ENCODE measurements at regions not wholly inside any gene's neighbourhood (a gene's known extent, or its start where the extent isn't known, plus 50 kb on each side); places are given as distances from the start of the nearest gene placed in this dataset.
"Not testable (repeated sequence)": the region's sequence is repeated elsewhere in the genome, so short reads cannot be mapped to it uniquely, and the experiment has no call there.

DNA sequence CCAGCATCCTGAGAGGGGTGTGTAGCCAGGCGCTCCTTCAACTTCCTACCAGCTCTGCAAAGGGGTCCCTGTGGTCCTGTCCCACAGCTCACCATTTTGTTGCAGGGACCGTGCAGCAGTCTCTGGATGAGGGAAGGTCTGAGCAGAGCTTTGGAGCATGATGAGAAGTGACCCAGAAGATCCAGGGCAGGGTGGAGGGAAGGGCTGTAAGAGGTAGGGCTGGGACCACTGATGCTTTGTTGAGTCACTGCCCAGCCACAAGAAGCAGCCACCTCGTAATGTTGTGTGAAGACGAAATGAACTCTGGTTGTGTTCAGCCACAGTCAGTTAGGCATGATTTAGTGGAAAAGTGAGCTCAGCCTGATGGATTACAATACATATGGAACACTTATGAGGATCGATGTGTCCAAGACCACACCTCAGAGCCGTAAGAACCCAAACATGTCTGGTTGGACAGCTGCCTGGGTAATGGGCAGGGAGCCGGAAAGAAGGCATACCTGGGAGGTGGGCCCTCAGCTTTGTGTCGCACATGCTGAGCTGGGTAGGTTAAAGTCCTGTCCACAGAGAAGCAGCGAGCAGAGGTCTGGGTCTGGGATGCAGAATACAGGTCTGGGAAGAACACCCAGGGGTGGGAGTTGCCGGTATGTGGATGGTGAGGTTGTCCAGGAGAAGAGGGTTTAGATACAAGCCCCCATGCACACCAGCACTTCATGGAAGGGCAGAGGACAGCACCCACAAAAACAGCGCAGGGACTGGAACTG lies 250.1 kb downstream of the GADD45G start:
- POLR2A ChIA-PET (ENCODE audit: low non-redundant PET): no interaction called here
- no peak overlapping the region for H3K27ac ChIP-seq (ENCODE audit: low read depth, low read length, poor library complexity, severe bottlenecking)
- TF ChIP-seq EZH2 (IDR thresholded peaks at IDR 0.05; ENCODE audit: borderline replicate concordance, low read depth, low read length, poor library complexity, severe bottlenecking): no peak
- TF ChIP-seq, protein P1, sequence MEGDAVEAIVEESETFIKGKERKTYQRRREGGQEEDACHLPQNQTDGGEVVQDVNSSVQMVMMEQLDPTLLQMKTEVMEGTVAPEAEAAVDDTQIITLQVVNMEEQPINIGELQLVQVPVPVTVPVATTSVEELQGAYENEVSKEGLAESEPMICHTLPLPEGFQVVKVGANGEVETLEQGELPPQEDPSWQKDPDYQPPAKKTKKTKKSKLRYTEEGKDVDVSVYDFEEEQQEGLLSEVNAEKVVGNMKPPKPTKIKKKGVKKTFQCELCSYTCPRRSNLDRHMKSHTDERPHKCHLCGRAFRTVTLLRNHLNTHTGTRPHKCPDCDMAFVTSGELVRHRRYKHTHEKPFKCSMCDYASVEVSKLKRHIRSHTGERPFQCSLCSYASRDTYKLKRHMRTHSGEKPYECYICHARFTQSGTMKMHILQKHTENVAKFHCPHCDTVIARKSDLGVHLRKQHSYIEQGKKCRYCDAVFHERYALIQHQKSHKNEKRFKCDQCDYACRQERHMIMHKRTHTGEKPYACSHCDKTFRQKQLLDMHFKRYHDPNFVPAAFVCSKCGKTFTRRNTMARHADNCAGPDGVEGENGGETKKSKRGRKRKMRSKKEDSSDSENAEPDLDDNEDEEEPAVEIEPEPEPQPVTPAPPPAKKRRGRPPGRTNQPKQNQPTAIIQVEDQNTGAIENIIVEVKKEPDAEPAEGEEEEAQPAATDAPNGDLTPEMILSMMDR (conservative IDR thresholded peaks at IDR 0.05; ENCODE audit: low read depth, low read length): no peak
- H3K4me1 ChIP-seq (ENCODE audit: insufficient read depth, low read length, poor library complexity, severe bottlenecking): no peaks in the 10 kb centered on the region
- H3K27me3 ChIP-seq (replicated peaks; ENCODE audit: insufficient read depth, low read depth, low read length, poor library complexity): no peaks in the 10 kb centered on the region
- CTCF ChIA-PET: no interaction called here
- no peak for DNase-seq (ENCODE audit: low spot score)
- no peaks in the 10 kb centered on the region for H3K9me3 ChIP-seq (ENCODE audit: low read depth, low read length, poor library complexity, severe bottlenecking)
- BruUV-seq (replicated peaks): no TSS peak
- intact Hi-C loops (cut with micrococcal nuclease; ENCODE audit: unreplicated experiment): no loop called here
- H3K4me3 ChIP-seq (ENCODE audit: low read depth, low read length, poor library complexity, severe bottlenecking): no peak overlapping the region
- H3K36me3 ChIP-seq (ENCODE audit: insufficient read depth, low read length, poor library complexity, severe bottlenecking): no peaks in the 10 kb centered on the region

- H3K27me3 ChIP-seq (replicated peaks; ENCODE audit: insufficient read depth, low read depth, low read length, poor library complexity); BruUV-seq (replicated peaks); H3K4me3 ChIP-seq (ENCODE audit: low read depth, low read length, poor library complexity, severe bottlenecking); DNase-seq (ENCODE audit: low spot score); CTCF ChIA-PET; H3K27ac ChIP-seq (ENCODE audit: low read depth, low read length, poor library complexity, severe bottlenecking); H3K36me3 ChIP-seq (ENCODE audit: insufficient read depth, low read length, poor library complexity, severe bottlenecking); H3K4me1 ChIP-seq (ENCODE audit: insufficient read depth, low read length, poor library complexity, severe bottlenecking); POLR2A ChIA-PET (ENCODE audit: low non-redundant PET); intact Hi-C loops (cut with micrococcal nuclease; ENCODE audit: unreplicated experiment); H3K9me3 ChIP-seq (ENCODE audit: low read depth, low read length, poor library complexity, severe bottlenecking): not testable (repeated sequence)
Observed at GRCh38 chr9:89856296-89856695, 251.5 kb downstream of the GADD45G start.

- H3K4me3 ChIP-seq (ENCODE audit: low read depth, low read length, poor library complexity, severe bottlenecking); H3K27ac ChIP-seq (ENCODE audit: low read depth, low read length, poor library complexity, severe bottlenecking); H3K36me3 ChIP-seq (ENCODE audit: insufficient read depth, low read length, poor library complexity, severe bottlenecking); CTCF ChIA-PET; BruUV-seq (replicated peaks); POLR2A ChIA-PET (ENCODE audit: low non-redundant PET); H3K27me3 ChIP-seq (replicated peaks; ENCODE audit: insufficient read depth, low read depth, low read length, poor library complexity); H3K9me3 ChIP-seq (ENCODE audit: low read depth, low read length, poor library complexity, severe bottlenecking); DNase-seq (ENCODE audit: low spot score); intact Hi-C loops (cut with micrococcal nuclease; ENCODE audit: unreplicated experiment); H3K4me1 ChIP-seq (ENCODE audit: insufficient read depth, low read length, poor library complexity, severe bottlenecking): not testable (repeated sequence)
Observed at GRCh38 chr9:89856950-89857349, 252.1 kb downstream of the GADD45G start.

DNA sequence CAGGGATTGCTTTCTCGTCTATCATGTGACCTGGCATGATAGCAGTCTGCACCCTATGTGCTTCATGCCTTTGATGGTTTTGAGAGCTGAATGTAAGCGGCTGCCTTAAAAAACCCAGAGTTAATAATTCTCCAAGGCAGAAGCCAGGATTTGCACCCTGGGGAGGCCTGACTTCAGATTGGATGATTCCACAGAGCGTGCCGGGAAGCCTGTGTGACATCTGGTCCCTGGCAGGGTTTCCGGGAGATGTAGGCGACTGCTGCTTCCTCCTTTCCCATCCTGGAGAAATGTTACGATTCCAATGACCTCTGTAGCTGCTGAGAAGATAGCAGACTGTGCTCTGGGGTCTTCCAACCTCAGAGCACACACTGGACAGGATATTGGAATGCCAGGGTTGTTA lies 255.0 kb downstream of the GADD45G start:
- H3K27me3 ChIP-seq (replicated peaks; ENCODE audit: insufficient read depth, low read depth, low read length, poor library complexity); intact Hi-C loops (cut with micrococcal nuclease; ENCODE audit: unreplicated experiment); DNase-seq (ENCODE audit: low spot score); CTCF ChIA-PET; BruUV-seq (replicated peaks); H3K4me1 ChIP-seq (ENCODE audit: insufficient read depth, low read length, poor library complexity, severe bottlenecking); H3K36me3 ChIP-seq (ENCODE audit: insufficient read depth, low read length, poor library complexity, severe bottlenecking); H3K4me3 ChIP-seq (ENCODE audit: low read depth, low read length, poor library complexity, severe bottlenecking); H3K27ac ChIP-seq (ENCODE audit: low read depth, low read length, poor library complexity, severe bottlenecking); POLR2A ChIA-PET (ENCODE audit: low non-redundant PET); H3K9me3 ChIP-seq (ENCODE audit: low read depth, low read length, poor library complexity, severe bottlenecking): not testable (repeated sequence)

- DNase-seq (ENCODE audit: low spot score); H3K4me3 ChIP-seq (ENCODE audit: low read depth, low read length, poor library complexity, severe bottlenecking); H3K27ac ChIP-seq (ENCODE audit: low read depth, low read length, poor library complexity, severe bottlenecking); H3K4me1 ChIP-seq (ENCODE audit: insufficient read depth, low read length, poor library complexity, severe bottlenecking); H3K36me3 ChIP-seq (ENCODE audit: insufficient read depth, low read length, poor library complexity, severe bottlenecking); intact Hi-C loops (cut with micrococcal nuclease; ENCODE audit: unreplicated experiment); POLR2A ChIA-PET (ENCODE audit: low non-redundant PET); BruUV-seq (replicated peaks); H3K9me3 ChIP-seq (ENCODE audit: low read depth, low read length, poor library complexity, severe bottlenecking); CTCF ChIA-PET; H3K27me3 ChIP-seq (replicated peaks; ENCODE audit: insufficient read depth, low read depth, low read length, poor library complexity): not testable (repeated sequence)
Observed at GRCh38 chr9:89861371-89861770, 256.6 kb downstream of the GADD45G start.
